GM18505 (cell line): ENCODE measurements at regions not wholly inside any gene's neighbourhood (a gene's known extent, or its start where the extent isn't known, plus 50 kb on each side); places are given as distances from the start of the nearest gene placed in this dataset.
"Not testable (repeated sequence)": the region's sequence is repeated elsewhere in the genome, so short reads cannot be mapped to it uniquely, and the experiment has no call there.

Source experiments
- ATAC-seq: cut with Tn5 transposase; IDR thresholded peaks from one replicate; pipeline ENCODE4 v1.9.1; 2021; ENCODE audit not compliant: unreplicated experiment
- POLR2A ChIP-seq: IDR thresholded peaks from 4 replicates; pipeline ENCODE4 v1.6.1; 2011; ENCODE audit warnings: borderline replicate concordance; ENCODE audit not compliant: insufficient read depth, insufficient read length; ENCODE audit errors: extremely low read depth

GRCh38 chr6:135680964-135681913 is 170.3 kb upstream of the PDE7B start:
- TF ChIP-seq POLR2A = no peak
- no peak for ATAC-seq

- ATAC-seq = no peak
- TF ChIP-seq POLR2A = no peak
Measured at GRCh38 chr6:135686784-135687301, 164.7 kb upstream of the PDE7B start.

- not testable (repeated sequence) for ATAC-seq
Measured at GRCh38 chr6:135688476-135688875, 163.0 kb upstream of the PDE7B start.

GRCh38 chr6:135692426-135692825 is 159.1 kb upstream of the PDE7B start:
- ATAC-seq = no peak
- TF ChIP-seq POLR2A = no peak

- ATAC-seq = no peak
- no peak for TF ChIP-seq POLR2A
Measured at GRCh38 chr6:135693811-135694370, 157.6 kb upstream of the PDE7B start.

GRCh38 chr6:135699705-135700104 is 151.8 kb upstream of the PDE7B start:
- no peak for TF ChIP-seq POLR2A
- ATAC-seq = no peak

GRCh38 chr6:135701426-135701825 is 150.1 kb upstream of the PDE7B start:
- no peak for TF ChIP-seq POLR2A
- no peak for ATAC-seq

GRCh38 chr6:135703007-135703406 is 148.5 kb upstream of the PDE7B start:
- ATAC-seq = peak; percentile 31
- no peak for TF ChIP-seq POLR2A

- TF ChIP-seq POLR2A = no peak
- peak; percentile 74 for ATAC-seq
Measured at GRCh38 chr6:135703621-135704020, 147.9 kb upstream of the PDE7B start.

GRCh38 chr6:135707426-135707825 is 144.1 kb upstream of the PDE7B start:
- TF ChIP-seq POLR2A = no peak
- no peak for ATAC-seq

- no peak for ATAC-seq
- TF ChIP-seq POLR2A = no peak
Measured at GRCh38 chr6:135710042-135710441, 141.5 kb upstream of the PDE7B start.

GRCh38 chr6:135722190-135722589 is 129.3 kb upstream of the PDE7B start:
- no peak for ATAC-seq
- TF ChIP-seq POLR2A = no peak

GRCh38 chr6:135722679-135723078 is 128.8 kb upstream of the PDE7B start:
- ATAC-seq = no peak
- no peak for TF ChIP-seq POLR2A

- no peak for ATAC-seq
- TF ChIP-seq POLR2A = no peak
Measured at GRCh38 chr6:135728589-135728988, 122.9 kb upstream of the PDE7B start.

- ATAC-seq = no peak
- no peak for TF ChIP-seq POLR2A
Measured at GRCh38 chr6:135731116-135731515, 120.4 kb upstream of the PDE7B start.

- not testable (repeated sequence) for ATAC-seq
Measured at GRCh38 chr6:135736351-135736750, 115.2 kb upstream of the PDE7B start.
